SK-N-MC (cell line): ENCODE measurements at regions not wholly inside any gene's neighbourhood (a gene's known extent, or its start where the extent isn't known, plus 50 kb on each side); places are given as distances from the start of the nearest gene placed in this dataset.
"Not testable (repeated sequence)": the region's sequence is repeated elsewhere in the genome, so short reads cannot be mapped to it uniquely, and the experiment has no call there.

Experiments used
- DNase-seq: peaks from one replicate; pipeline ENCODE4 v3.0.0-alpha.2; 2011; ENCODE audit warnings: low read depth, low spot score
- H3K27ac ChIP-seq: fragments of 200-600 bp; sonication (generic); 2 replicates; pipeline ENCODE4 v1.5.1; 2016; ENCODE audit warnings: mixed run types
- H3K36me3 ChIP-seq: fragments of 200-600 bp; sonication (generic); 2 replicates; pipeline ENCODE4 v1.6.1; 2017; ENCODE audit warnings: antibody characterized with exemption, low read length, mixed read lengths; ENCODE audit not compliant: insufficient read depth
- H3K4me3 ChIP-seq: fragments of 200-600 bp; sonication (generic); 2 replicates; pipeline ENCODE4 v1.5.1; 2016
- H3K9ac ChIP-seq: fragments of 200-600 bp; sonication (generic); 2 replicates; pipeline ENCODE4 v1.8.0; 2017; ENCODE audit warnings: mixed run types, mixed read lengths; ENCODE audit not compliant: insufficient read length
- H3K9me3 ChIP-seq: fragments of 200-600 bp; sonication (generic); 2 replicates; pipeline ENCODE4 v1.6.1; 2017; ENCODE audit warnings: low read depth, mild to moderate bottlenecking, antibody characterized with exemption, low read length, moderate library complexity, mixed read lengths
- EZH2 ChIP-seq: fragments of 200-600 bp; sonication (generic); IDR thresholded peaks from one replicate; pipeline ENCODE4 v1.6.1; 2017; ENCODE audit warnings: antibody characterized with exemption
- FOXP2 ChIP-seq: optimal IDR thresholded peaks from 2 replicates; pipeline ENCODE3; 2011; ENCODE audit warnings: mild to moderate bottlenecking, moderate library complexity; ENCODE audit not compliant: insufficient read depth; ENCODE audit errors: extremely low read length, control extremely low read depth
- POLR2AphosphoS5 ChIP-seq: IDR thresholded peaks from 2 replicates; pipeline ENCODE4 v1.6.1; 2012; ENCODE audit warnings: mild to moderate bottlenecking, low read depth, low read length, borderline replicate concordance

DNA sequence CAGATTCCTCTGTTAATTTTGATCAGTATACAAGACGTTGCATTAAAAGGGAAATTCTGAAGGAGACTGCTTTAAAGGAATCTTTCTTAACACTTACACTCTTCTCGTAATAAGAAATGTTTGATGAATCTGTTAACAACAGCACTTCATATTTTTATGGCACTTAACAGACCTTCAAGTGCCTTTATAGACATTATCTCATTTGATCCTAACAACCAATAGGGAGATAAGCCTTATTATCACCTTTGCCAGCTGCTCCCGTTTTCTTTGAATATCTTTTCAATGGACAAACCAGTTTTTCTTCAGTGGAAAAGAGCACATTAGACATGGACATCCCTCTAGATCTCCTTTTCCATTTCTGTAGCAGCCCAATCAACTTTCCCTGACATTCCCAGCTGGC, 653.0 kb upstream of the FAM98A start:
- H3K4me3 ChIP-seq = no peak overlapping the region
- H3K9ac ChIP-seq = no peak overlapping the region
- DNase-seq = no peak
- no peaks in the 10 kb centered on the region for H3K36me3 ChIP-seq
- no peak overlapping the region for H3K27ac ChIP-seq
- TF ChIP-seq POLR2AphosphoS5 = no peak
- no peak for TF ChIP-seq EZH2
- no peaks in the 10 kb centered on the region for H3K9me3 ChIP-seq

DNA sequence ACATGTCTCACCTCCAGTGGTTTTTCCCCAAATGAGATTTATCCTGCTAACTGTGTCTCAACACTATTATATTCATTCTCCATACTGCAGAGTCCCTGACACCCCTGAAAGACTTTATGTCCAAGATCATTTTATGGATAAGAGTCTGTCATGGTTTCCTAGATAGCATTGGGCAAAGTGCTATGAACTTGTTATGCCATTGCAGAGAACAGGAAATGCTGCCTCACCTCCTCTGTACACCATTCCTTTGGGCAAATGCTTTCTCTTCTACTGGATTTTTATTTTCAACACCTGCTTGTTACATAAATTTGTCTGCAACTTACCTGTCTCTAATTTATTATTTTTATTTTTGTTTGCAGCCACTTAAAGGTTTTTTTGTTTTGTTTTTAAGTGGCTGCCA, 652.5 kb upstream of the FAM98A start:
- no peak for DNase-seq
- Histone ChIP-seq H3K27ac (no peak overlapping the region), H3K4me3 (no peak overlapping the region), H3K9me3 (no peaks in the 10 kb centered on the region), H3K9ac (no peak overlapping the region), H3K36me3 (no peaks in the 10 kb centered on the region)
- TF ChIP-seq FOXP2 = no peak
- no peak for TF ChIP-seq POLR2AphosphoS5
- no peak for TF ChIP-seq EZH2

DNA sequence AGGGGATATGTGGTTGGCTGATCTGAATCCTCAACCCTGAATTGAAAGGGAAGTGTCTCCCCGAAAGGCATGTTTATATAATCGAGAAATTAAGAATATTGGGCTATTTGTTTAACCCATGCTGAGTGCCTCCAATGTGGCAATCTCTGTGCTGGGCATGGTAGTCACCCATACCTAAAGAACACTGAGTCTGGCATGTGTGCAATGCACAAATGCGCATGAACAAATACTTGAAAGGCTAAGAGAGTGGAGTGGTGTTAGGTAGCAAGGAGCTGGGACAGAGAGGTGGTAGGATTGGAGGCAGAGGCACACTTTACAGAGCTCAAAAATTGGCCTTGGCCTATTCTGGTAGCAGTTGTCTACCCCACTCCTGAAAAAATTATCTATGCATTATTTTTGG, 645.1 kb upstream of the FAM98A start:
- H3K4me3 ChIP-seq = no peak overlapping the region
- no peaks in the 10 kb centered on the region for H3K36me3 ChIP-seq
- no peak for DNase-seq
- no peak for TF ChIP-seq POLR2AphosphoS5
- no peak for TF ChIP-seq FOXP2
- no peak for TF ChIP-seq EZH2
- no peaks in the 10 kb centered on the region for H3K9me3 ChIP-seq
- no peak overlapping the region for H3K27ac ChIP-seq
- H3K9ac ChIP-seq = no peak overlapping the region

DNA sequence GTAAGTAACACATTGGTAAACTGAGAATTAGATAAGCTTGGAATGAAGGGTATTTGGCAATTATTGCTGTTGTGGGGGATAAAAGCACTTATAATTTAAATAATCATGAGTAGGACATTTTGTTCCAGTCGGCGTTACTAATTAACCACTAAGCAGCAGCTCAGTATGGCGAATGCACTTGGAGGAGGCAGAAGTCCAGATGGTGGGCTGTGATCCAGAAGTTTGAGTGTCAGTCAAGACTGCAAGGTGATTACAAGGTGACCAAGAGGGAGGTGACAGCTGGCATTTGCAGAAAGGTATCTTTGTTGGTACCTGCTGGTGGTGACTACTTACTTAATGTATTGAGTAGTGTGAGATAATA, 643.6 kb upstream of the FAM98A start:
- H3K27ac ChIP-seq = no peak overlapping the region
- H3K36me3 ChIP-seq = no peaks in the 10 kb centered on the region
- H3K9ac ChIP-seq = no peak overlapping the region
- no peak for TF ChIP-seq POLR2AphosphoS5
- H3K9me3 ChIP-seq = no peaks in the 10 kb centered on the region
- no peak for DNase-seq
- no peak overlapping the region for H3K4me3 ChIP-seq

DNA sequence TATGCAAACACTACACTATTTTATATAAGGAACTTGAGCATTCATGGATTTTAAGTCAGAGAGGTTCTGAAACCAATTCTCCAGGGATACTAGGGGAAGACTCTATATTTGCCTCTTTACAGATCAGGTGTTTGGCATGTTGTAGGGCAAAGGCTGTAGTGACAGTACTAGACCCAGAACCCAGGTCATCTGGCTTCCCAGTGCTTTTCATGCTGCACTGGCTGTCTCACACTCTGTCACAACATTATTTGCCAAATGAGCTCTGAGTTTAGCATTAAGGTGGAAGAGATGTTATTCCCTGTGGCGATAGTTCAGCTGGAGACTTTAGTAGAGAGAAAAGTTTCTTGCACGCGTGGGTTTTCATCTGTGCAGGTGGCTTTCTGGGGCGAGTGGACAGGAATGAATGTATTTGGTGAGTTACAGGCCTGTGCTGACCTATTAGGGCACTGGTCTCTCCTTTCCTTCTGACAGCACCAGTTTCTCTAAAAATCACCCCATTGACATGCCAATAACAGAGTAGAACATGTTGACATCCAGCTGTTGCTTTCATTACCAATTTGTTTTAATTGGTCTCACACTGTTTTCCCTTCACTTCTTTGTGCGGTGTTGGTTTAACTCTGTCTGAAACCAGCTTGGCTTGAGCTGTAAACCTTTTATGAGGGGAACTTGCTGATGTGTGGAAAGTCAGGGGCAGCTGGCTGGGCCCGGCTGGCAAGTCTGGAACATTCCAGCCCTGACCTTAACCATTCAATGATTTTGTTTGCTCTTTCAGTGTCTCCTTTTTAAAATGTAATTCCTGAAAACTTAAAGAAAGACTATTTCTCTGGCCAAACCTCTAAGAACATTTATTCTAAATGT, 643.0 kb upstream of the FAM98A start:
- Histone ChIP-seq H3K4me3 (no peak overlapping the region), H3K27ac (no peak overlapping the region), H3K9ac (no peak overlapping the region), H3K9me3 (no peaks in the 10 kb centered on the region), H3K36me3 (no peaks in the 10 kb centered on the region)
- DNase-seq = no peak
- no peak for TF ChIP-seq POLR2AphosphoS5
- TF ChIP-seq EZH2 = no peak
- no peak for TF ChIP-seq FOXP2

DNA sequence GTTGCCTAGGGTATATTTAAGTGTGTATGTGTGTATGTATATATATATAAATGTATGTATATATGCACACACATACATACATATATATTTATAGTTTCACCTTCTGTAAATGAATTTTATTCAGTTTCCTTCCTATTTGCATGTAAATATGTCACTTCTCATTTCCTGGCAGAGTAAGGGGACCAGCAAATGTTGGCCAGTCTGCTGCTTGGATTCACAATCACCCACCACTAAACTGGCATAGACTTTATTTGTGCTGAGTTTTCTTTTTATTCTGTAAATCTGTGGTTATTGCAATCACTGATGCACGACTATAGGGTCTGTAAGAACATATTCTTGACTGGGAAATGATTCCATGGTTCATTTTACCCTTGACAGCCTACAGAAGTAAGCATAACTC, 640.4 kb upstream of the FAM98A start:
- Histone ChIP-seq H3K27ac (no peak overlapping the region), H3K4me3 (no peak overlapping the region), H3K9ac (no peak overlapping the region), H3K9me3 (no peaks in the 10 kb centered on the region), H3K36me3 (no peaks in the 10 kb centered on the region)
- no peak for DNase-seq
- TF ChIP-seq EZH2 = no peak
- no peak for TF ChIP-seq FOXP2
- TF ChIP-seq POLR2AphosphoS5 = no peak

DNA sequence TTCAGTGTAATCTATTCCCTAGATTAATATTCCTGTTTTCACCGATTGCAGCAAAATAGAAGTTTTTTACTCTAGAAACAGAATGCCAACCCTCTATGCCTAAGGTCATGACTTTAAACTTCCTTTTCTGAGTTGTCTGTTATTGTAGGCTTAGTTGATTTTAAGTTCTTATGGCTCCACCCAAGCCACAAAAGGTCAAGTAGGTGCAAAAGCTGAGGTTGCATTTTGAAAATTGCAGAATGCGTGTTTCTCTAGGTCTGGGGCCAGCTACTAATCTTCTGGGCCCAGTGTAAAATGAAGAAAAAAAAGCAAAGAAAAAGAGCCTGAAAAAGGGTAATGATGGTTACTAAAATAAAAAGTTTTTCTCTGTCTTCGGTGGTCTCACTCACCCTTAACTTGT, 635.7 kb upstream of the FAM98A start:
- H3K9me3 ChIP-seq = no peaks in the 10 kb centered on the region
- H3K36me3 ChIP-seq = no peaks in the 10 kb centered on the region
- H3K27ac ChIP-seq = no peak overlapping the region
- H3K4me3 ChIP-seq = no peak overlapping the region
- H3K9ac ChIP-seq = no peak overlapping the region
- no peak for TF ChIP-seq EZH2
- TF ChIP-seq POLR2AphosphoS5 = no peak
- no peak for DNase-seq

DNA sequence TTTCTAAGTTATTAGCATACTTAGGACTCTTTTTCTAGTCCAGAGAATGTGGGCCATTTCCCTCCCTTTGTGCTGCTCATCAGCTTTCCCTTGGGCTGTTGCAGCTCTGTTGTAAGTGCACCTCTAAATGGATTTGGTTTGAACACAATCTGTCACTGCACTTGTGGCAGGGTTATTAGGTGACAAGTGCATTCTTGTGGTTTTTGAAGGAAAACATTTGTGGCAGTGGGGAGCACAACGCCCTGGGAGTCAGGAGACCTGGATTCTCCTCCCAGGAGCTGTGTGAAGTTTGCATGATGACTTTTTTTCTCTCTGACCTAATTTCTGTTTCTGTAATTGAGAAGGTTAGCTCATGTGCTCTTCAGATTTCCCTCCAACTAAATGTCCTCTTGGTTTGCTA, 630.9 kb upstream of the FAM98A start:
- no peak overlapping the region for H3K4me3 ChIP-seq
- TF ChIP-seq POLR2AphosphoS5 = no peak
- no peak for TF ChIP-seq FOXP2
- TF ChIP-seq EZH2 = no peak
- H3K36me3 ChIP-seq = no peaks in the 10 kb centered on the region
- H3K9me3 ChIP-seq = no peaks in the 10 kb centered on the region
- no peak overlapping the region for H3K27ac ChIP-seq
- no peak for DNase-seq
- no peak overlapping the region for H3K9ac ChIP-seq

DNA sequence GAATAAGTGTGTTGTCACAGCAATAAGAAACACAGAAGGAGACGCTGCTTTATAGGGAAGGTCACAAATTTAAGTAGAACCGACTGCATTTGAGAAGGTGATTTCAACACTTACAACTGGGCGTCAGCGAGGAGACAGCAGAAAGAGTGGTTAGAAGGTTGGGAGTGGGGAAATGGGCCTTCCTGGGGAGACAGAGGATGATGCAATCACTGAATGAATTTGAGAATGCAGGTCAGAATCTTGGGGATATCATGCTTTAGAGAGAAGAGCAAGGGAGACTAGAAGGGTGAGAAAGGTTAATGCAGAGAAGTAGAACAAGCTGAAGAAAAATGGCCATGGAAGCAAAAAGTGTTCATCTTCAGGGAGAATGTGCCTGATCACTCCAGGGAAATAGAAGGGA, 616.1 kb upstream of the FAM98A start:
- H3K4me3 ChIP-seq = no peak overlapping the region
- no peak for TF ChIP-seq POLR2AphosphoS5
- no peak for TF ChIP-seq EZH2
- TF ChIP-seq FOXP2 = no peak
- H3K36me3 ChIP-seq = no peaks in the 10 kb centered on the region
- DNase-seq = no peak
- no peak overlapping the region for H3K27ac ChIP-seq
- H3K9me3 ChIP-seq = no peaks in the 10 kb centered on the region
- H3K9ac ChIP-seq = no peak overlapping the region

DNA sequence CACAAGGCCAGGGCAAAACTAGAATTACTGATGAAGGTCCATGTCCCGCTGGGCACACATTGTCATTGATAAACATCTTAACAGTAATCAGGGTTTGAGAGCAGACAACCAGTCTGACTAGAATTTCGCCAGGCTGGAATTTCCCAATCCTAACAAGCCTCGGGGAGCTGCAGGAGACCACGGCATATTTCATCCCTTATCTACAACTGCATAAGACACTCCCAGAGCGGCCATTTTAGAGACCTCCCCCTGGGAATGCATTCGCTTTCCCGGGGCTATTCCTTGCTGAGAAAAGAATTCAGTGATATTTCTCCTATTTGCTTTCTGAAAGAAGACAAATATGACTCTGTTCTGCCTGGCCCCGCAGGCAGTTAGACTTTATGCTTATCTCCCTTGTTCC, 611.3 kb upstream of the FAM98A start:
- not testable (repeated sequence) for H3K4me3 ChIP-seq, H3K27ac ChIP-seq, H3K36me3 ChIP-seq, DNase-seq, H3K9ac ChIP-seq, H3K9me3 ChIP-seq
